Endothelial cell of umbilical vein (primary cell): ENCODE measurements at regions not wholly inside any gene's neighbourhood (a gene's known extent, or its start where the extent isn't known, plus 50 kb on each side); places are given as distances from the start of the nearest gene placed in this dataset.

Experiments
- EZH2 ChIP-seq: IDR thresholded peaks from 2 replicates; pipeline ENCODE4 v1.6.1; 2012; ENCODE audit warnings: borderline replicate concordance, low read depth, mild to moderate bottlenecking, moderate library complexity, low read length, inconsistent platforms; ENCODE audit not compliant: severe bottlenecking
- FOS ChIP-seq: IDR thresholded peaks from 2 replicates; pipeline ENCODE4 v1.6.1; 2011; ENCODE audit warnings: mild to moderate bottlenecking, low read length, moderate library complexity, borderline replicate concordance; ENCODE audit not compliant: insufficient read depth
- GATA2 ChIP-seq: IDR thresholded peaks from 2 replicates; pipeline ENCODE4 v1.7.0; 2011; ENCODE audit warnings: low read depth, mild to moderate bottlenecking, moderate library complexity, mixed read lengths, low read length; ENCODE audit not compliant: insufficient read length, insufficient read depth
- JUN ChIP-seq: IDR thresholded peaks from 2 replicates; pipeline ENCODE4 v1.6.1; 2011; ENCODE audit warnings: borderline replicate concordance, low read depth; ENCODE audit not compliant: insufficient read length, insufficient read depth
- POLR2A ChIP-seq: IDR thresholded peaks from 2 replicates; pipeline ENCODE4 v1.6.1; 2012; ENCODE audit warnings: low read depth, mild to moderate bottlenecking, control low read depth, low read length
- POLR2AphosphoS5 ChIP-seq: IDR thresholded peaks from 2 replicates; pipeline ENCODE4 v1.6.1; 2012; ENCODE audit warnings: low read depth, mild to moderate bottlenecking, control low read depth, low read length, moderate library complexity; ENCODE audit not compliant: insufficient read depth
- TF ChIP-seq, protein P1 (sequence below), 2 donors: IDR thresholded peaks; 1 replicate in 1 of 2; 2 replicates in 1 of 2; pipeline ENCODE4 v1.5.1; 2011; ENCODE audit warnings: low read length in 2 of 2, mild to moderate bottlenecking in 2 of 2, moderate library complexity in 2 of 2, control low read depth in 1 of 2, inconsistent platforms in 1 of 2, low read depth in 1 of 2; ENCODE audit not compliant: insufficient read depth in 1 of 2; ENCODE audit errors: extremely low read depth in 1 of 2
- TF ChIP-seq, protein P2 (sequence below): IDR thresholded peaks from 2 replicates; pipeline ENCODE4 v1.6.1; 2011; ENCODE audit not compliant: insufficient read depth, insufficient read length

DNA sequence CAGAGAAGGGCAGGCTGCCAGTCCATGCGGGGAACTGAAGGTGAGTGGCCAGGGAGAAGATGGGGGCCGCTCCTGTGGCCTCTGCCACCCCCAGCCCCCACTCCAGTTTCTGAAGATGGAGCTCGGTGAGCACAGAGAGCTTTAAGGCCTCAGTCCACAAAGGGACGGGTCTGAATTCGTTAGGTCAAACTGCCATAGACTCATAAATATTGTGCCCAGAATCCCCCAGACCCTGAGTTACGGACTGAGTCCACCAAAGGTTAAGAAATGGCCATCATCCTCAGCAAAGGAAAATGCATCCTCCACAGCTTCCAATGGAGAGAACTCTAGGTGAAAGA lies 344.2 kb downstream of the BUD13 start:
- TF ChIP-seq, protein P1, sequence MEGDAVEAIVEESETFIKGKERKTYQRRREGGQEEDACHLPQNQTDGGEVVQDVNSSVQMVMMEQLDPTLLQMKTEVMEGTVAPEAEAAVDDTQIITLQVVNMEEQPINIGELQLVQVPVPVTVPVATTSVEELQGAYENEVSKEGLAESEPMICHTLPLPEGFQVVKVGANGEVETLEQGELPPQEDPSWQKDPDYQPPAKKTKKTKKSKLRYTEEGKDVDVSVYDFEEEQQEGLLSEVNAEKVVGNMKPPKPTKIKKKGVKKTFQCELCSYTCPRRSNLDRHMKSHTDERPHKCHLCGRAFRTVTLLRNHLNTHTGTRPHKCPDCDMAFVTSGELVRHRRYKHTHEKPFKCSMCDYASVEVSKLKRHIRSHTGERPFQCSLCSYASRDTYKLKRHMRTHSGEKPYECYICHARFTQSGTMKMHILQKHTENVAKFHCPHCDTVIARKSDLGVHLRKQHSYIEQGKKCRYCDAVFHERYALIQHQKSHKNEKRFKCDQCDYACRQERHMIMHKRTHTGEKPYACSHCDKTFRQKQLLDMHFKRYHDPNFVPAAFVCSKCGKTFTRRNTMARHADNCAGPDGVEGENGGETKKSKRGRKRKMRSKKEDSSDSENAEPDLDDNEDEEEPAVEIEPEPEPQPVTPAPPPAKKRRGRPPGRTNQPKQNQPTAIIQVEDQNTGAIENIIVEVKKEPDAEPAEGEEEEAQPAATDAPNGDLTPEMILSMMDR (IDR thresholded peaks at IDR 0.05; ENCODE audit: extremely low read depth in 1 of 2, insufficient read depth in 1 of 2, low read depth in 1 of 2, low read length in 2 of 2), result no peak
- TF ChIP-seq, protein P2, sequence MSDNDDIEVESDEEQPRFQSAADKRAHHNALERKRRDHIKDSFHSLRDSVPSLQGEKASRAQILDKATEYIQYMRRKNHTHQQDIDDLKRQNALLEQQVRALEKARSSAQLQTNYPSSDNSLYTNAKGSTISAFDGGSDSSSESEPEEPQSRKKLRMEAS, result no peak
- TF ChIP-seq POLR2A (no peak), POLR2AphosphoS5 (no peak), EZH2 (no peak), FOS (no peak), GATA2 (no peak), JUN (no peak)
